DOHH2 (cell line): ENCODE measurements at regions not wholly inside any gene's neighbourhood (a gene's known extent, or its start where the extent isn't known, plus 50 kb on each side); places are given as distances from the start of the nearest gene placed in this dataset.

ENCODE experiments used
- EZH2phosphoT487 ChIP-seq: fragments of 200-600 bp; sonication (generic); IDR thresholded peaks from 2 replicates; pipeline ENCODE4 v1.6.1; 2017; ENCODE audit warnings: borderline replicate concordance, mild to moderate bottlenecking, antibody characterized with exemption, low read length, moderate library complexity, mixed read lengths
- TF ChIP-seq, protein P1 (sequence below): fragments of 200-600 bp; sonication (generic); IDR thresholded peaks from one replicate; pipeline ENCODE4 v1.5.1; 2014; ENCODE audit warnings: antibody characterized with exemption, mild to moderate bottlenecking, low read depth, low read length; ENCODE audit not compliant: poor library complexity, severe bottlenecking

DNA sequence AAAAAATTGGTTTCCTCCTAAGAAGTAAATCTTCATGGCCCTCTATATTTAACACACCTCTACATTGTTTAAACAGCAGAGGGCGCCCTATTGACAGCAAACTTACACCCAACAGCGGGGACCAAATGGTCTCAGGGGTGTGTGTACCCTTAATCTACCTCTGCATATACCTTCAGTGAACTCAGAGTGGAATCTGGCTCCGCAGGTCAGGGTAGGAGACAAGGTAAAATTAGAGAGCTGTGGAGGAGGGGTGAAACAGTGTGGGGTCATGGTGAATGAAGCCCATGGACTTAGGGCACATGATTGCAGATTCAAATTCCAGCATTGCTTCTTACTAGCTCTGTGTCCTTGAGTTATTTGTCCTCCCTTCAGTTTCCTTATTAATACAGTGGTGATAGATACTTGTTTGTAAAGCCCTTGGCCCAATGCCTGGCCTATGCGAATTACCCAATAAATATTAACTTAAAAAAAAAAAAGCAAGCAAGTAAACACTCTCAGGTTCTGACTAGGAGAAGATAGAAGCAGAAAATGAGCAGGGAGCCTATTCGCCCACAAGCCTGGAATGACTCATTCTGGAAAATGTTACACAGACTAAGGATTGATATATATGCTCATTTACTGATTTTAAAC lies 122.9 kb downstream of the CAVIN4 start:
- TF ChIP-seq, protein P1, sequence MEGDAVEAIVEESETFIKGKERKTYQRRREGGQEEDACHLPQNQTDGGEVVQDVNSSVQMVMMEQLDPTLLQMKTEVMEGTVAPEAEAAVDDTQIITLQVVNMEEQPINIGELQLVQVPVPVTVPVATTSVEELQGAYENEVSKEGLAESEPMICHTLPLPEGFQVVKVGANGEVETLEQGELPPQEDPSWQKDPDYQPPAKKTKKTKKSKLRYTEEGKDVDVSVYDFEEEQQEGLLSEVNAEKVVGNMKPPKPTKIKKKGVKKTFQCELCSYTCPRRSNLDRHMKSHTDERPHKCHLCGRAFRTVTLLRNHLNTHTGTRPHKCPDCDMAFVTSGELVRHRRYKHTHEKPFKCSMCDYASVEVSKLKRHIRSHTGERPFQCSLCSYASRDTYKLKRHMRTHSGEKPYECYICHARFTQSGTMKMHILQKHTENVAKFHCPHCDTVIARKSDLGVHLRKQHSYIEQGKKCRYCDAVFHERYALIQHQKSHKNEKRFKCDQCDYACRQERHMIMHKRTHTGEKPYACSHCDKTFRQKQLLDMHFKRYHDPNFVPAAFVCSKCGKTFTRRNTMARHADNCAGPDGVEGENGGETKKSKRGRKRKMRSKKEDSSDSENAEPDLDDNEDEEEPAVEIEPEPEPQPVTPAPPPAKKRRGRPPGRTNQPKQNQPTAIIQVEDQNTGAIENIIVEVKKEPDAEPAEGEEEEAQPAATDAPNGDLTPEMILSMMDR, result peak; percentile 77
- no peak for TF ChIP-seq EZH2phosphoT487
